GM21737 (cell line): ENCODE measurements at regions not wholly inside any gene's neighbourhood (a gene's known extent, or its start where the extent isn't known, plus 50 kb on each side); places are given as distances from the start of the nearest gene placed in this dataset.

Source experiments
- ATAC-seq: cut with Tn5 transposase; IDR thresholded peaks from one replicate; pipeline ENCODE4 v1.9.1; 2021; ENCODE audit warnings: mild to moderate bottlenecking, moderate library complexity; ENCODE audit not compliant: unreplicated experiment

- ATAC-seq = no peak
Observed at GRCh38 chr20:51335329-51335841, 207.1 kb downstream of the NFATC2 start.

GRCh38 chr20:51334609-51335008 is 207.9 kb downstream of the NFATC2 start:
- no peak for ATAC-seq

GRCh38 chr20:51333971-51334370 is 208.5 kb downstream of the NFATC2 start:
- no peak for ATAC-seq

GRCh38 chr20:51333446-51333845 is 209.1 kb downstream of the NFATC2 start:
- ATAC-seq = no peak

- no peak for ATAC-seq
Observed at GRCh38 chr20:51331481-51331880, 211.0 kb downstream of the NFATC2 start.

- no peak for ATAC-seq
Observed at GRCh38 chr20:51329845-51330244, 212.7 kb downstream of the NFATC2 start.

GRCh38 chr20:51327251-51327841 is 215.2 kb downstream of the NFATC2 start:
- no peak for ATAC-seq

- no peak for ATAC-seq
Observed at GRCh38 chr20:51326201-51326819, 216.2 kb downstream of the NFATC2 start.

GRCh38 chr20:51322164-51322707 is 220.3 kb downstream of the NFATC2 start:
- no peak for ATAC-seq

- ATAC-seq = no peak
Observed at GRCh38 chr20:51321343-51322163, 221.0 kb downstream of the NFATC2 start.

GRCh38 chr20:51319522-51319921 is 223.0 kb downstream of the NFATC2 start:
- no peak for ATAC-seq

GRCh38 chr20:51318058-51318949 is 224.2 kb downstream of the NFATC2 start:
- ATAC-seq = no peak

GRCh38 chr20:51315390-51315789 is 227.1 kb downstream of the NFATC2 start:
- ATAC-seq = no peak

GRCh38 chr20:51313358-51313827 is 229.1 kb downstream of the NFATC2 start:
- no peak for ATAC-seq

GRCh38 chr20:51312480-51312783 is 230.1 kb downstream of the NFATC2 start:
- no peak for ATAC-seq

- no peak for ATAC-seq
Observed at GRCh38 chr20:51311636-51312479, 230.7 kb downstream of the NFATC2 start.

GRCh38 chr20:51310216-51310615 is 232.3 kb downstream of the NFATC2 start:
- no peak for ATAC-seq

GRCh38 chr20:51309128-51309527 is 233.4 kb downstream of the NFATC2 start:
- no peak for ATAC-seq

GRCh38 chr20:51306521-51307358 is 235.8 kb downstream of the NFATC2 start:
- no peak for ATAC-seq
